ENCODE measurements at regions not wholly inside any gene's neighbourhood (a gene's known extent, or its start where the extent isn't known, plus 50 kb on each side); places are given as distances from the start of the nearest gene placed in this dataset.

DNA sequence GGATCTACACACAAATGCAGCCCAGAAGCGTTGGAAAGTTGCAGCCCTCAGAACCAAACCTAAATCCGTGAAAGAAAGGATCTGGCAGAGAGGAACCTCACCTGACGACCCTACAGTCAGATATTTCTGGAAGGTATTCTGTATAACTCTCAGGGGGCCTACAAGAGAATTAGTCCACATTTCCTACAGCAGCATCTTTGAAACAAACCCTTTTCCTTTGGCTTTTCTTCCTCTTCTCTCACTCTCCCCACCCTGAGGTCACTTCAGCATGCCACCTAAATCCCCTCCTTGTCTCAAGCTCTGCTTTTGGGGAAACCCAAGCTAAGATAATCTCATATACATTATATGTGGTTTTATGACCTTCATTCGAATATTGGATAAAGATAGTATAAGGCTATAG lies 719.0 kb upstream of the MIR17HG start:
- TF ChIP-seq, protein P1, sequence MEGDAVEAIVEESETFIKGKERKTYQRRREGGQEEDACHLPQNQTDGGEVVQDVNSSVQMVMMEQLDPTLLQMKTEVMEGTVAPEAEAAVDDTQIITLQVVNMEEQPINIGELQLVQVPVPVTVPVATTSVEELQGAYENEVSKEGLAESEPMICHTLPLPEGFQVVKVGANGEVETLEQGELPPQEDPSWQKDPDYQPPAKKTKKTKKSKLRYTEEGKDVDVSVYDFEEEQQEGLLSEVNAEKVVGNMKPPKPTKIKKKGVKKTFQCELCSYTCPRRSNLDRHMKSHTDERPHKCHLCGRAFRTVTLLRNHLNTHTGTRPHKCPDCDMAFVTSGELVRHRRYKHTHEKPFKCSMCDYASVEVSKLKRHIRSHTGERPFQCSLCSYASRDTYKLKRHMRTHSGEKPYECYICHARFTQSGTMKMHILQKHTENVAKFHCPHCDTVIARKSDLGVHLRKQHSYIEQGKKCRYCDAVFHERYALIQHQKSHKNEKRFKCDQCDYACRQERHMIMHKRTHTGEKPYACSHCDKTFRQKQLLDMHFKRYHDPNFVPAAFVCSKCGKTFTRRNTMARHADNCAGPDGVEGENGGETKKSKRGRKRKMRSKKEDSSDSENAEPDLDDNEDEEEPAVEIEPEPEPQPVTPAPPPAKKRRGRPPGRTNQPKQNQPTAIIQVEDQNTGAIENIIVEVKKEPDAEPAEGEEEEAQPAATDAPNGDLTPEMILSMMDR (conservative IDR thresholded peaks at IDR 0.05; ENCODE audit: low read depth, low read length), result no peak
- no peak for TF ChIP-seq EZH2 (IDR thresholded peaks at IDR 0.05; ENCODE audit: borderline replicate concordance, low read depth, low read length, poor library complexity, severe bottlenecking)

All from A673 (cell line).